ENCODE measurements at regions not wholly inside any gene's neighbourhood (a gene's known extent, or its start where the extent isn't known, plus 50 kb on each side); places are given as distances from the start of the nearest gene placed in this dataset.
A peak's percentile ranks its signal among the peaks of the same experiment; 100 is the strongest.

- H3K4me3 Mint-ChIP-seq (ENCODE audit: unreplicated experiment), result no peak overlapping the region
- Histone ChIP-seq H3K36me3 (ENCODE audit: insufficient read depth, low read length) (no peaks in the 10 kb centered on the region), H3K4me2 (ENCODE audit: low read length) (no peak overlapping the region), H3K9me3 (ENCODE audit: insufficient read depth, low read depth, low read length) (no peaks in the 10 kb centered on the region), H3K27ac (ENCODE audit: low read depth, low read length) (no peak overlapping the region), H4K20me1 (ENCODE audit: insufficient read depth, low read length) (no peaks in the 10 kb centered on the region), H3K4me1 (ENCODE audit: insufficient read depth, low read length) (no peaks in the 10 kb centered on the region), H3K4me3 (ENCODE audit: insufficient read depth, low read depth, low read length) (no peak overlapping the region), H3K9ac (ENCODE audit: low read length) (no peak overlapping the region), H3K79me2 (ENCODE audit: insufficient read depth, low read length) (no peaks in the 10 kb centered on the region), H3K27me3 (ENCODE audit: insufficient read depth, low read length) (no peaks in the 10 kb centered on the region), H2AFZ (ENCODE audit: low read depth, low read length) (no peak overlapping the region)
- FAIRE-seq, result peak; percentile 32
- TF ChIP-seq EZH2 (IDR thresholded peaks at IDR 0.05; ENCODE audit: insufficient read depth, low read length) (no peak), CTCF (IDR thresholded peaks at IDR 0.05; ENCODE audit: insufficient read depth, low read depth, low read length) (no peak)
- no peaks in the 10 kb centered on the region for H3K27me3 Mint-ChIP-seq (ENCODE audit: low read depth, unreplicated experiment)
- DNase-seq (ENCODE audit: low read depth), result no peak
- no peaks in the 10 kb centered on the region for H3K9me3 Mint-ChIP-seq (ENCODE audit: unreplicated experiment)
- no peaks in the 10 kb centered on the region for H3K36me3 Mint-ChIP-seq (ENCODE audit: low read depth, unreplicated experiment)
- no peak overlapping the region for H3K27ac Mint-ChIP-seq (ENCODE audit: unreplicated experiment)
- peaks cover 5% of the 10 kb centered on the region for H3K4me1 Mint-ChIP-seq (ENCODE audit: low read depth, unreplicated experiment)
These were observed 63.3 kb downstream of the DCAF8L1 start for GRCh38 chrX:27917713-27918500.

- Mint-ChIP-seq H3K27me3 (ENCODE audit: low read depth, unreplicated experiment) (no peaks in the 10 kb centered on the region), H3K4me1 (ENCODE audit: low read depth, unreplicated experiment) (peaks cover 11% of the 10 kb centered on the region), H3K9me3 (ENCODE audit: unreplicated experiment) (no peaks in the 10 kb centered on the region), H3K36me3 (ENCODE audit: low read depth, unreplicated experiment) (no peaks in the 10 kb centered on the region), H3K27ac (ENCODE audit: unreplicated experiment) (no peak overlapping the region), H3K4me3 (ENCODE audit: unreplicated experiment) (no peak overlapping the region)
- Histone ChIP-seq H3K9ac (ENCODE audit: low read length) (no peak overlapping the region), H3K4me2 (ENCODE audit: low read length) (no peak overlapping the region), H3K9me3 (ENCODE audit: insufficient read depth, low read depth, low read length) (no peaks in the 10 kb centered on the region), H3K27me3 (ENCODE audit: insufficient read depth, low read length) (no peaks in the 10 kb centered on the region), H2AFZ (ENCODE audit: low read depth, low read length) (no peak overlapping the region), H3K4me1 (ENCODE audit: insufficient read depth, low read length) (peaks cover 3% of the 10 kb centered on the region), H3K36me3 (ENCODE audit: insufficient read depth, low read length) (no peaks in the 10 kb centered on the region), H3K4me3 (ENCODE audit: insufficient read depth, low read depth, low read length) (no peak overlapping the region), H3K79me2 (ENCODE audit: insufficient read depth, low read length) (no peaks in the 10 kb centered on the region), H4K20me1 (ENCODE audit: insufficient read depth, low read length) (no peaks in the 10 kb centered on the region), H3K27ac (ENCODE audit: low read depth, low read length) (no peak overlapping the region)
- DNase-seq (ENCODE audit: low read depth), result no peak
- no peak for TF ChIP-seq EZH2 (IDR thresholded peaks at IDR 0.05; ENCODE audit: insufficient read depth, low read length)
- no peak for TF ChIP-seq CTCF (IDR thresholded peaks at IDR 0.05; ENCODE audit: insufficient read depth, low read depth, low read length)
- no peak for FAIRE-seq
These were observed 65.6 kb downstream of the DCAF8L1 start for GRCh38 chrX:27915617-27916016.

- TF ChIP-seq CTCF (IDR thresholded peaks at IDR 0.05; ENCODE audit: insufficient read depth, low read depth, low read length) (no peak), EZH2 (IDR thresholded peaks at IDR 0.05; ENCODE audit: insufficient read depth, low read length) (no peak)
- H3K4me3 ChIP-seq (ENCODE audit: insufficient read depth, low read depth, low read length), result no peak overlapping the region
- H3K4me3 Mint-ChIP-seq (ENCODE audit: unreplicated experiment), result no peak overlapping the region
- H3K4me1 Mint-ChIP-seq (ENCODE audit: low read depth, unreplicated experiment), result peaks cover 9% of the 10 kb centered on the region
- no peaks in the 10 kb centered on the region for H3K36me3 Mint-ChIP-seq (ENCODE audit: low read depth, unreplicated experiment)
- H3K27me3 ChIP-seq (ENCODE audit: insufficient read depth, low read length), result no peaks in the 10 kb centered on the region
- DNase-seq (ENCODE audit: low read depth) (no peak), FAIRE-seq (no peak)
- no peaks in the 10 kb centered on the region for H3K9me3 Mint-ChIP-seq (ENCODE audit: unreplicated experiment)
- no peaks in the 10 kb centered on the region for H3K9me3 ChIP-seq (ENCODE audit: insufficient read depth, low read depth, low read length)
- peaks cover 3% of the 10 kb centered on the region for H3K4me1 ChIP-seq (ENCODE audit: insufficient read depth, low read length)
- no peak overlapping the region for H3K27ac ChIP-seq (ENCODE audit: low read depth, low read length)
- H3K27me3 Mint-ChIP-seq (ENCODE audit: low read depth, unreplicated experiment), result no peaks in the 10 kb centered on the region
- H3K27ac Mint-ChIP-seq (ENCODE audit: unreplicated experiment), result no peak overlapping the region
- H4K20me1 ChIP-seq (ENCODE audit: insufficient read depth, low read length), result no peaks in the 10 kb centered on the region
- no peak overlapping the region for H3K4me2 ChIP-seq (ENCODE audit: low read length)
- no peaks in the 10 kb centered on the region for H3K79me2 ChIP-seq (ENCODE audit: insufficient read depth, low read length)
- H2AFZ ChIP-seq (ENCODE audit: low read depth, low read length), result no peak overlapping the region
- no peak overlapping the region for H3K9ac ChIP-seq (ENCODE audit: low read length)
- no peaks in the 10 kb centered on the region for H3K36me3 ChIP-seq (ENCODE audit: insufficient read depth, low read length)
These were observed 70.8 kb downstream of the DCAF8L1 start for GRCh38 chrX:27910412-27910811.

All from astrocyte (in vitro differentiated cells and primary cell).